T-cell (primary cell): ENCODE measurements at regions not wholly inside any gene's neighbourhood (a gene's known extent, or its start where the extent isn't known, plus 50 kb on each side); places are given as distances from the start of the nearest gene placed in this dataset.

ENCODE experiments used
- ATAC-seq, 4 experiments: fragments of 200-7000 bp in 3 of 4; fragments of 150-1000 bp in 1 of 4; cut with Tn5 transposase; replicated peaks in 1 of 4; 1 replicate in 3 of 4; 2 replicates in 1 of 4; pipeline ENCODE4 v1.10.0; 2021; ENCODE audit warnings: moderate library complexity in 3 of 4, mild to moderate bottlenecking in 2 of 4, moderate number of reproducible peaks in 1 of 4
- CTCF ChIA-PET, 2 donors: fragments of 300-600 bp; sonication (Branson Sonifier 250); formaldehyde crosslinking; loops; one replicate each; lab custom pipeline; 2022; ENCODE audit warnings: antibody characterized with exemption in 2 of 2; lab: Charles Lee
- POLR2A ChIA-PET, 2 donors: fragments of 300-600 bp; sonication (Branson Sonifier 250); formaldehyde crosslinking; loops; one replicate each; lab custom pipeline; 2022; ENCODE audit warnings: antibody characterized with exemption in 2 of 2; lab: Charles Lee
- DNase-seq, 35 experiments: peaks; one replicate each; pipeline versions ENCODE4 v3.0.0 to v3.0.0-alpha.2; 2013 to 2023
- H3K27ac ChIP-seq: one replicate; pipeline ENCODE4 v1.5.1; 2013; ENCODE audit warnings: low read length
- H3K27me3 ChIP-seq, 2 experiments: replicated peaks in 1 of 2; 1 replicate in 1 of 2; 2 replicates in 1 of 2; pipeline versions ENCODE4 v1.6.1 to v1.7.0; 2013; ENCODE audit warnings: low read length in 1 of 2, mixed read lengths in 1 of 2; ENCODE audit not compliant: control insufficient read depth in 2 of 2, insufficient read depth in 2 of 2; ENCODE audit errors: extremely low read depth in 1 of 2
- H3K36me3 ChIP-seq, 2 donors: 1 replicate in 1 of 2; 2 replicates in 1 of 2; pipeline versions ENCODE4 v1.6.1 to v1.7.0; 2013; ENCODE audit warnings: low read length in 1 of 2; ENCODE audit not compliant: control insufficient read depth in 2 of 2, insufficient read depth in 1 of 2; ENCODE audit errors: extremely low read depth in 1 of 2
- H3K4me1 ChIP-seq, 2 experiments: 1 replicate in 1 of 2; 2 replicates in 1 of 2; pipeline versions ENCODE4 v1.6.1 to v1.7.0; 2013; ENCODE audit warnings: low read length in 2 of 2, mixed read lengths in 1 of 2; ENCODE audit not compliant: insufficient read depth in 2 of 2, control insufficient read depth in 1 of 2; ENCODE audit errors: extremely low read depth in 1 of 2
- H3K4me3 ChIP-seq, 2 donors: 1 replicate in 1 of 2; 2 replicates in 1 of 2; pipeline versions ENCODE4 v1.5.1 to v1.7.0; 2013; ENCODE audit warnings: mild to moderate bottlenecking in 2 of 2, low read length in 1 of 2, moderate library complexity in 1 of 2; ENCODE audit not compliant: control insufficient read depth in 1 of 2; ENCODE audit errors: extremely low read depth in 1 of 2
- H3K9me3 ChIP-seq: 2 replicates; pipeline ENCODE4 v1.7.0; 2013
- H3K27ac Mint-ChIP-seq, 2 donors: one replicate each; pipeline ENCODE4 v1.8.0; 2020 to 2021; ENCODE audit warnings: mild to moderate bottlenecking in 2 of 2, mixed read lengths in 2 of 2
- H3K27me3 Mint-ChIP-seq, 2 donors: one replicate each; pipeline ENCODE4 v1.8.0; 2021 to 2022; ENCODE audit warnings: mixed read lengths in 2 of 2
- H3K36me3 Mint-ChIP-seq: one replicate; pipeline ENCODE4 v1.8.0; 2021; ENCODE audit warnings: mixed read lengths
- H3K4me1 Mint-ChIP-seq, 3 donors: one replicate each; pipeline ENCODE4 v1.8.0; 2020 to 2022; ENCODE audit warnings: mixed read lengths in 3 of 3, mild to moderate bottlenecking in 1 of 3
- H3K4me3 Mint-ChIP-seq, 3 donors: one replicate each; pipeline ENCODE4 v1.8.0; 2020 to 2022; ENCODE audit warnings: mild to moderate bottlenecking in 3 of 3, mixed read lengths in 3 of 3, moderate library complexity in 3 of 3
- H3K9me3 Mint-ChIP-seq, 3 donors: one replicate each; pipeline ENCODE4 v1.8.0; 2020 to 2022; ENCODE audit warnings: mixed read lengths in 3 of 3
- WGBS: methylation state at CpG from one replicate; pipeline ENCODE4 v1.1.5; 2013; ENCODE audit warnings: missing lambda C conversion rate; ENCODE audit not compliant: insufficient coverage; 5-methylcytosine and 5-hydroxymethylcytosine counted together

- DNase-seq (no peak), ATAC-seq (no peak)
- no peaks in the 10 kb centered on the region for H3K4me1 Mint-ChIP-seq
- 73% methylated on average over 2 of the region's 2 CpGs for WGBS
- Histone ChIP-seq H3K36me3 (no peaks in the 10 kb centered on the region), H3K27me3 (peaks cover 0 to 4% of the 10 kb centered on the region in 2 experiments), H3K27ac (no peak overlapping the region), H3K9me3 (no peaks in the 10 kb centered on the region), H3K4me1 (no peaks in the 10 kb centered on the region), H3K4me3 (no peak overlapping the region)
- H3K27ac Mint-ChIP-seq, result no peak overlapping the region
- ChIA-PET CTCF (interaction anchor here in 1 of 2 donors (0.6 kb wide), 1 partner anchor 44 kb away, joined by 4 read pairs; no protein-coding TSS in a partner anchor), POLR2A (no interaction called here)
- H3K36me3 Mint-ChIP-seq, result no peaks in the 10 kb centered on the region
- H3K4me3 Mint-ChIP-seq, result no peak overlapping the region
- H3K9me3 Mint-ChIP-seq, result peaks cover 0 to 4% (median 2%) of the 10 kb centered on the region in 3 donors
- H3K27me3 Mint-ChIP-seq, result peaks cover 0 to 4% of the 10 kb centered on the region in 2 donors
Observed at GRCh38 chr20:40120827-40121226, 568.2 kb downstream of the MAFB start.

- ChIA-PET CTCF (no interaction called here), POLR2A (no interaction called here)
- Mint-ChIP-seq H3K4me1 (no peaks in the 10 kb centered on the region), H3K4me3 (no peak overlapping the region), H3K27me3 (peaks cover 0 to 3% of the 10 kb centered on the region in 2 donors), H3K36me3 (no peaks in the 10 kb centered on the region), H3K9me3 (no peaks in the 10 kb centered on the region), H3K27ac (no peak overlapping the region)
- Histone ChIP-seq H3K4me3 (no peak overlapping the region), H3K4me1 (no peaks in the 10 kb centered on the region), H3K9me3 (no peaks in the 10 kb centered on the region), H3K36me3 (no peaks in the 10 kb centered on the region), H3K27ac (no peak overlapping the region), H3K27me3 (no peaks in the 10 kb centered on the region)
- 100% methylated on average over 3 of the region's 5 CpGs for WGBS
- DNase-seq (no peak), ATAC-seq (no peak)
Observed at GRCh38 chr20:40111282-40111681, 577.8 kb downstream of the MAFB start.

GRCh38 chr20:40110311-40110831 is 578.7 kb downstream of the MAFB start:
- no peak overlapping the region for H3K27ac Mint-ChIP-seq
- no peaks in the 10 kb centered on the region for H3K4me1 Mint-ChIP-seq
- Histone ChIP-seq H3K27ac (no peak overlapping the region), H3K27me3 (no peaks in the 10 kb centered on the region), H3K36me3 (no peaks in the 10 kb centered on the region), H3K4me3 (no peak overlapping the region), H3K4me1 (no peaks in the 10 kb centered on the region), H3K9me3 (no peaks in the 10 kb centered on the region)
- DNase-seq (no peak), ATAC-seq (no peak)
- no peaks in the 10 kb centered on the region for H3K9me3 Mint-ChIP-seq
- H3K27me3 Mint-ChIP-seq, result peaks cover 0 to 4% of the 10 kb centered on the region in 2 donors
- WGBS, result 90% methylated on average over 2 of the region's 4 CpGs
- ChIA-PET POLR2A (no interaction called here), CTCF (no interaction called here)
- H3K4me3 Mint-ChIP-seq, result no peak overlapping the region
- no peaks in the 10 kb centered on the region for H3K36me3 Mint-ChIP-seq

GRCh38 chr20:40109136-40109535 is 579.9 kb downstream of the MAFB start:
- H3K4me1 ChIP-seq, result no peaks in the 10 kb centered on the region
- no peak overlapping the region for H3K27ac Mint-ChIP-seq
- no peaks in the 10 kb centered on the region for H3K4me1 Mint-ChIP-seq
- ATAC-seq, result no peak
- no peak overlapping the region for H3K4me3 Mint-ChIP-seq
- no peaks in the 10 kb centered on the region for H3K27me3 ChIP-seq
- no peak overlapping the region for H3K4me3 ChIP-seq
- H3K9me3 Mint-ChIP-seq, result no peaks in the 10 kb centered on the region
- H3K9me3 ChIP-seq, result no peaks in the 10 kb centered on the region
- ChIA-PET POLR2A (no interaction called here), CTCF (no interaction called here)
- H3K36me3 Mint-ChIP-seq, result no peaks in the 10 kb centered on the region
- H3K27me3 Mint-ChIP-seq, result peaks cover 0 to 4% of the 10 kb centered on the region in 2 donors
- no peaks in the 10 kb centered on the region for H3K36me3 ChIP-seq
- 75% methylated on average over 2 of the region's 5 CpGs for WGBS
- no peak for DNase-seq
- H3K27ac ChIP-seq, result no peak overlapping the region

GRCh38 chr20:40108321-40108720 is 580.7 kb downstream of the MAFB start:
- no peaks in the 10 kb centered on the region for H3K27me3 ChIP-seq
- no peaks in the 10 kb centered on the region for H3K4me1 ChIP-seq
- DNase-seq, result no peak
- Mint-ChIP-seq H3K4me3 (no peak overlapping the region), H3K27ac (no peak overlapping the region), H3K36me3 (no peaks in the 10 kb centered on the region), H3K9me3 (no peaks in the 10 kb centered on the region), H3K4me1 (no peaks in the 10 kb centered on the region), H3K27me3 (peaks cover 0 to 4% of the 10 kb centered on the region in 2 donors)
- H3K9me3 ChIP-seq, result no peaks in the 10 kb centered on the region
- H3K4me3 ChIP-seq, result no peak overlapping the region
- H3K36me3 ChIP-seq, result no peaks in the 10 kb centered on the region
- CTCF ChIA-PET, result no interaction called here
- POLR2A ChIA-PET, result no interaction called here
- ATAC-seq, result no peak
- no peak overlapping the region for H3K27ac ChIP-seq
- 80% methylated on average over 1 of the region's 7 CpGs for WGBS

- no peak overlapping the region for H3K27ac ChIP-seq
- DNase-seq (no peak), ATAC-seq (no peak)
- no peak overlapping the region for H3K4me3 Mint-ChIP-seq
- H3K27ac Mint-ChIP-seq, result no peak overlapping the region
- no peak overlapping the region for H3K4me3 ChIP-seq
- no peaks in the 10 kb centered on the region for H3K9me3 ChIP-seq
- no peaks in the 10 kb centered on the region for H3K9me3 Mint-ChIP-seq
- no peaks in the 10 kb centered on the region for H3K36me3 ChIP-seq
- H3K27me3 Mint-ChIP-seq, result peaks cover 0 to 7% of the 10 kb centered on the region in 2 donors
- 67% methylated on average over 1 of the region's 5 CpGs for WGBS
- H3K4me1 Mint-ChIP-seq, result no peaks in the 10 kb centered on the region
- H3K4me1 ChIP-seq, result no peaks in the 10 kb centered on the region
- H3K36me3 Mint-ChIP-seq, result no peaks in the 10 kb centered on the region
- H3K27me3 ChIP-seq, result no peaks in the 10 kb centered on the region
- POLR2A ChIA-PET, result no interaction called here
- CTCF ChIA-PET, result no interaction called here
Observed at GRCh38 chr20:40104959-40105358, 584.1 kb downstream of the MAFB start.

GRCh38 chr20:40103420-40103819 is 585.6 kb downstream of the MAFB start:
- no peaks in the 10 kb centered on the region for H3K4me1 Mint-ChIP-seq
- ChIA-PET POLR2A (no interaction called here), CTCF (no interaction called here)
- H3K4me1 ChIP-seq, result no peaks in the 10 kb centered on the region
- no peak overlapping the region for H3K27ac ChIP-seq
- peaks cover 0 to 7% of the 10 kb centered on the region in 2 donors for H3K27me3 Mint-ChIP-seq
- H3K9me3 ChIP-seq, result no peaks in the 10 kb centered on the region
- no CpG with 5 or more reads among the region's 3 CpGs for WGBS
- H3K36me3 Mint-ChIP-seq, result no peaks in the 10 kb centered on the region
- no peak overlapping the region for H3K4me3 ChIP-seq
- DNase-seq (no peak), ATAC-seq (no peak)
- H3K27ac Mint-ChIP-seq, result no peak overlapping the region
- no peaks in the 10 kb centered on the region for H3K27me3 ChIP-seq
- no peaks in the 10 kb centered on the region for H3K36me3 ChIP-seq
- H3K4me3 Mint-ChIP-seq, result no peak overlapping the region
- peaks cover 0 to 3% (median 0%) of the 10 kb centered on the region in 3 donors for H3K9me3 Mint-ChIP-seq
